NCI-H2107 treated with DMSO at 0.1 percent for 48 hours (cell line): ENCODE measurements at regions not wholly inside any gene's neighbourhood (a gene's known extent, or its start where the extent isn't known, plus 50 kb on each side); places are given as distances from the start of the nearest gene placed in this dataset.
"Not testable (repeated sequence)": the region's sequence is repeated elsewhere in the genome, so short reads cannot be mapped to it uniquely, and the experiment has no call there.

Source experiments
- DNase-seq: peaks from one replicate; lab custom pipeline; 2025; ENCODE audit not compliant: unreplicated experiment; lab: John Stamatoyannopoulos, UW

GRCh38 chr1:70745199-70745598 is 302.4 kb downstream of the PTGER3 start:
- DNase-seq: no peak

DNA sequence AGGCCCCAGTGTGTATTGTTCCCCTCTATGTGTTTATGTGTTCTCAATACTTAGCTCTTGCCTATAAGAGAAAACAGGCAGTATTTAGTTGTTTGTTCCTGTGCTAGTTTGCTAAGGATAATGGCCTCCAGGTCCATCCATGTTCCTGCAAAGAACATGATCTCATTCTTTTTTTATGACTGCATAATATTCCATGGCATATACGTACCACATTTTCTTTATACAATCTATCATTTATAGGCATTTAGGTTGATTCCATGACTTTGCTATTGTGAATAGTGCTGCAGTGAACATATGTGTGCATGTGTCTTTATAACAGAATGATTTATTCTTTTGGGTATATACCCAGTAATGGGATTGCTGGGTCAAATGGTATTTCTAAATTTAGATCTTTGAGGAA is 301.6 kb downstream of the PTGER3 start:
- not testable (repeated sequence) for DNase-seq

DNA sequence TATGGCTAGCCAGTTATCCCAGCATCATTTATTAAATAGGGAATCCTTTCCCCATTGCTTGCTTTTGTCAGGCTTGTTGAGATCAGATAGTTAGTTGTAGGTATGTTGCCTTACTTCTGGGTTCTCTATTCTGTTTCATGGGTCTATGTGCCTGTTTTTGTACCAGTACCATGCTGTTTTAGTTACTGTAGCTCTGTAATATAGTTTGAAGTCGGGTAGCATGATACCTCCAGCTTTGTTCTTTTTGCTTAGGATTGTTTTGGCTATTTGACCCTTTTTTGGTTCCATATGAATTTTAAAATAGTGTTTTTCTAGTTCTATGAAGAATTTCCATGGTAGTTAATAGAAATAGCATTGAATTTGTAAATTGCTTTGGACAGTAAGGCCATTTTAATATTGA is 300.5 kb downstream of the PTGER3 start:
- DNase-seq: not testable (repeated sequence)

- DNase-seq: not testable (repeated sequence)
These were observed 295.8 kb downstream of the PTGER3 start for GRCh38 chr1:70751676-70752287.

DNA sequence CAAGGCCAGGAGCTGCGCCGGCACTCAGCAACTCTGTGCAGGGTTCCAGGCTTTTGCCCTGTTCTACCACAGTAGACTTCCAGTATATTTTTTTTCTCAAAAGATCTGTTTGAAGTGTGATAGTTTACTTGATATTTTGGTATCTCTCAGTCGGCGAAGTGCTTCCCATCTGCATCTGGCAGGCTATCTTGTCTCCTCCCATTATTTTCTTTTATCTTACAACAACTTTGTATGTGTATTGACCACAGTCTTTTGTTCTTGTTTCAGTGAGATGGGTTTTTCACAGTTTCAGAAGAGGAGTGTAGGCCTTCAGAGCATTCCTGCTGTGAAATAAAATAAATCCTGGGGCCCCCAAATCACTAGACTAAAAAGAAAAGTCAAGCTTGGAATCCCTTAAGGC is 292.9 kb downstream of the PTGER3 start:
- no peak for DNase-seq

GRCh38 chr1:70760154-70760553 is 287.5 kb downstream of the PTGER3 start:
- DNase-seq: no peak

DNA sequence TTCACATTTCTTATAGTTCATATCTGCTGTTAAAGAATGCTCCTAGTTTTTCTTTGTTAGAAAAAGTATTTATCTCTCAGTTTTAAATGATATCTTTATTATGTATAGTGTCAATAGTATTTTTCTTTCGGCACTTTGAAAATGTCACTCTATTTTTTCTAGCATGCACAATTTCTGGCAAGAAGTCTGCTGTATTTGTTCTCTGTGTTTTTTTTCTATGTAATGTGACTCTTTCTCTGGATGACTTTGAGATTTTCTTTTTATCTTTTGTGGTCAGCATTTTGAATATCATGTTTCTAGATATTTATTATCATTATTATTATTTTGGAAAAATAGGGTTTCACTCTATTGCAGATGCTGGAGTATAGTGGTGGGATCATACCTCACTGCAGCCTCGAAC is 285.2 kb downstream of the PTGER3 start:
- DNase-seq: no peak

DNA sequence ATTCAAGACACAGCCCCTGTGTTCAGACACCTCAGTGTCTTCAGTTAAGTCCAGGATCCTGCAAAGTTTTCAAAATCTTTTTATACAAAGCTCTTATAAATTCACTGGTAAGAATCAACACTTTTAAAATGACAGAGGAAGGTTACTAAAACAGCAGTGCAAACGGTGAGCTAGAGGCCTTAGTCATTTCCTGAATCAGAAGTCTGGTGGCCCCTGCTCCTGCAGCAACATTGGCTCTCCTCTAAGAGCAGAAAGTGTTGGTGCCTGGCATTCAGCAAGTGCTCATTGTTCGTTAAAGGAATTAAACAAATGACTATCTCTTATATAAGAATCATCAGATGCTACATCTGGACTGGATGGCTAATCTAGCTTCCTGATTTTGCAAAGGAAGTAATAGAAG is 282.9 kb downstream of the PTGER3 start:
- DNase-seq: no peak

DNA sequence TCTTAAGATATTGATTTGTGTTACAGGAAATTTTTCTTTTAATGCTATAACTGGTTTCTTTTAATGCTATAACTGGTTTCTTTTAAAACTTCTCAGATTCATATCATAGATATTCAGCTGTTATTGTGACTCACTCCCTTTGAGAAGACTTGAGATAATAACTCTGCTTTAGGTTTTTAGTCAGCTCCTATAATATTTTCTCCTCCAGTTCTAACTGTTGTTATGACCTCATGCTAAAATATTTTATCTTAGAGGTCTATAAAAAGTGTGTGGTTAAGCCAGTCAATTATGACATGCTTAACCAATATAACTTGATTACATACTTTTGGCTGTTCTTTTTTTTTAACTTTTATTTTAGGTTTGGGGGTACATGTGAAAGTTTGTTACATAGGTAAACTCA is 280.2 kb downstream of the PTGER3 start:
- DNase-seq: no peak

DNA sequence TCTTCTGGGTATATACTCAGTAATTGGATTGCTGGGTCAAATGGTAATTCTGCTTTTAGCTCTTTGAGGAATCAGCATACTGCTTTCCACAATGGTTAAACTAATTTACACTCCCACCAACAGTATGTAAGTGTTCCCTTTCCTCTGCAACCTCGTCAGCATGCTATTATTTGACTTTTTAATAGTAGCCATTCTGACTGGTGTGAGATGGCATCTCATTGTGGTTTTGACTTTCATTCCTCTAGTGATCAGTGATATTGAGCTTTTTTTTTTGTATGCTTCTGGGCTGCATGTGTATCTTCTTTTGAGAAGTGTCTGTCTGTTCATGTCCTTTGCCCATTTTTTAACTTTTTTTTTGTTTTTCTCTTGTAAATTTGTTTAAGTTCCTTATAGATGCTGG is 279.4 kb downstream of the PTGER3 start:
- DNase-seq: no peak

- DNase-seq: no peak
These were observed 269.4 kb downstream of the PTGER3 start for GRCh38 chr1:70778056-70778762.

- no peak for DNase-seq
These were observed 268.7 kb downstream of the PTGER3 start for GRCh38 chr1:70778934-70779333.

GRCh38 chr1:70779571-70779970 is 268.0 kb downstream of the PTGER3 start:
- no peak for DNase-seq

GRCh38 chr1:70785287-70785686 is 262.3 kb downstream of the PTGER3 start:
- DNase-seq: no peak

DNA sequence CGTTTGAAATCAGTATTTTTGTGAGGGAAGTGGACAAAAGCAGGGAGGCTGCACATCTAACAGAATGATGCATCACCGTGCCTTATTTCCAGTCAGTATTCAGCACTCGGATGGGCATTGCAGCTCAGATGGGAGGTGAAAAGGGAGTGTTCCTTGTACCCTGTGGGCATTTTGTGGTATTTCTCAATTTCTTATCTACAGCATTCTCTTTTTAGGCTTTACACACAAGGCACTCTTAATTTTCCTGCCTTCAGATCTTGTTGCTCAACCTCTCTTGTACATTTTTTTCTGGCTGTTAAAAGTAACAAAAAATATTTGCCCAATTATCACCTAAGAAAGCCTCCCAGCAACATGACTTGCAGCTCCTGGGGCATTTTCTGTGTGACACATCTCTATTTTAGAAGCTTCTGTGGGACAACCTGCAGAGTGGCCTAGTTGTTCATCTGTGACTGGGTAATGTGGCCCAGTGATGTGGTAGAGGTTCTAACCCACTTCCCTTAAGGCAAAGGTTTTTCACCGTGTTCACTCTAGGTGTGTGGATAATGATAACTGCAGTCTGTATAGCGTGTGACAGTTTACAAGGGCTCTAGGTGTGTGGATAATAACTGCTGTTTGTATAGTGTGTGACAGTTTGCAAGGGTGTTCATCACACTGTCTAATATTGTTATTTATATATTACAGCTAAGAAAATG is 257.2 kb downstream of the PTGER3 start:
- no peak for DNase-seq

DNA sequence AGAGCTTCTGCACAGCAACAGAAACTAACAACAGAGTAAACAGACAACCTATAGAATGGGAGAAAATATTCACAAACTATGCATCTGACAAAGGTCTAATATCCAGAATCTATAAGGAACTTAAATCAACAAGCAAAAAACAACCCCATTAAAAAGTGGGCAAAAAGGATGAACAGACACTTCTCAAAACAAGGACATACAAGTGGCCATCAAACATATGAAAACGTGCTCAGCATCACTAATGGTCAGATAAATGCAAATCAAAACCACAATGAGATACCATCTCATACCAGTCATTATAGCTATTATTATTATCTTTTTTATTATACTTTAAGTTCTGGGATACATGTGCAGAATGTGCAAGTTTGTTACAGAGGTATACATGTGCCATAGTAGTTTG is 252.6 kb downstream of the PTGER3 start:
- not testable (repeated sequence) for DNase-seq

DNA sequence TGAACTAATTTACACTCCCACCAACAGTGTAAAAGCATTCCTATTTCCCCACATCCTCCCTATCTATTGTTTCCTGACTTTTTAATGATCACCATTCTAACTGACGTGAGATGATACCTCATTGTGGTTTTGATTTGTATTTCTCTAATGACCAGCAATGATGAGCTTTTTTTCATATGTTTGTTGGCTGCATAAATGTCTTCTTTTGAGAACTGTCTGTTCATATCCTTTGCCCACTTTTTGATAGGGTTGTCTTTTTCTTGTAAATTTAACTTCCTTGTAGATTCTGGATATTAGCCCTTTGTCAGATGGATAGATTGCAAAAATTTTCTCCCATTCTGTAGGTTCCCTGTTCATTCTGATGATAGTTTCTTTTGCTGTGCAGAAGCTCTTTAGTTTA is 251.3 kb downstream of the PTGER3 start:
- not testable (repeated sequence) for DNase-seq

DNA sequence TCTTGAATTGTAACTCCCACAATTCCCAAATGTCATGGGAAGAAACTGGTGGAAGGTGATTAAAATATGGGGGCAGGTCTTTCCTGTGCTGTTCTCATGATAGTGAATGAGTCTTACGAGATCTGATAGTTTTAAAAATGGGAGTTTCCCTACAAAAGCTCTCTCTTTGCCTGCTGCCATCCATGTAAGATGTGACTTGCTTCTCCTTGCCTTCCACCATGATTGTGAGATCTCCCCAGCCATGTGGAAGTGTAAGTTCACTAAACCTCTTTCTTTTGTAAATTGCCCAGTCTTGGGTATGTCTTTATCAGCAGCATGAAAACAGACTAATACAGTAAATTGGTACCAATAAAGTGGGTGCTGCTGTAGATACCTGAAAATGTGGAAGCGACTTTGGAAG is 245.0 kb downstream of the PTGER3 start:
- DNase-seq: not testable (repeated sequence)

DNA sequence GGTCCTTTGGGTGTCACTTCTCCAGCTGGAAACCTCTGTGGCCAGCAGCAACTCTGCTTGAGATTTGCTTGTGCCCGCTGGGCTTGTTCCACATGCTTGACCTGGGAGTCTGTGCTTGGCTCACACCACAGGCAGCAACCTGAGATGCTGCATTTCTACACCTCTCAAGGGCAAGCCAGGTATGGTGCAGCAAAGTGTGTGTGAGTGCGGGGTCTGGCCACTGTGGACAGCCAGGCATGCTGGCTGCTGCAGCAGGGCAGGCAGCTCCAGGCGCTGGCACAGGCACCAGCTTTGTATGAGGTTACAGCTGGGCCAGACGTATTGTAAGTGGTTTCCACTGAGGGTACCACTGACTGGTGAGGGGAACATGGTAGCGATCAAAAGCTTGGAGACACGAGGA is 242.0 kb downstream of the PTGER3 start:
- DNase-seq: no peak

DNA sequence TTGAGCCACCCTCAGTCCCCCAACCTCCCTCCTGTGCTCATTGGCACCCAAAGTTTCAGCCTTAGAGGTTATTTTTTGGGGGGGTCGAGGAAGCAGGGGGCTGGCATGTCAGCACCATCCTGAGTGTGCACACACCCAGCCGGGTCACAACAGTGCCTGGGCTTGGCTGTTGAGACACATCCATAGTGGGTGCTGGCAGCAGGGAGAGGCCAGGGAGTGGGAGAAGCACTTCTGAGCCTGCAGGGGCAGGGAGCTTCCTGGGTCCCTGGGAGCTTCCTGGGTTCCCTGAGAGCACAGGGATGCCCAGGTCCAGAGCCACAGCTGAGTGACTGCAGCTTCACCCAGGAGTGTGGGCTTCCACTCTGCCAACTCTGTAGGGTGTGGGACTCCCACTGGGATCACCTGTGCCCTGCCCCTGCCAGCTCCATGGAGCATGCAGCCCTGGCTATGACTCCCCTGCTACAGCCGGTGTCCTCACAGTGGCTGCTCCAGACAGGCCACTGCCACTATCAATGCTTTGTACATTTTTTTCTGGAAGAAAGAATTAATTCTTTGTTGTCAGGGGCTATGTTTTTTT is 240.4 kb downstream of the PTGER3 start:
- no peak for DNase-seq

GRCh38 chr1:70809069-70809468 is 238.5 kb downstream of the PTGER3 start:
- no peak for DNase-seq

GRCh38 chr1:70811815-70812214 is 235.8 kb downstream of the PTGER3 start:
- no peak for DNase-seq
